ENCODE measurements at regions not wholly inside any gene's neighbourhood (a gene's known extent, or its start where the extent isn't known, plus 50 kb on each side); places are given as distances from the start of the nearest gene placed in this dataset.
"Not testable (repeated sequence)": the region's sequence is repeated elsewhere in the genome, so short reads cannot be mapped to it uniquely, and the experiment has no call there.

DNA sequence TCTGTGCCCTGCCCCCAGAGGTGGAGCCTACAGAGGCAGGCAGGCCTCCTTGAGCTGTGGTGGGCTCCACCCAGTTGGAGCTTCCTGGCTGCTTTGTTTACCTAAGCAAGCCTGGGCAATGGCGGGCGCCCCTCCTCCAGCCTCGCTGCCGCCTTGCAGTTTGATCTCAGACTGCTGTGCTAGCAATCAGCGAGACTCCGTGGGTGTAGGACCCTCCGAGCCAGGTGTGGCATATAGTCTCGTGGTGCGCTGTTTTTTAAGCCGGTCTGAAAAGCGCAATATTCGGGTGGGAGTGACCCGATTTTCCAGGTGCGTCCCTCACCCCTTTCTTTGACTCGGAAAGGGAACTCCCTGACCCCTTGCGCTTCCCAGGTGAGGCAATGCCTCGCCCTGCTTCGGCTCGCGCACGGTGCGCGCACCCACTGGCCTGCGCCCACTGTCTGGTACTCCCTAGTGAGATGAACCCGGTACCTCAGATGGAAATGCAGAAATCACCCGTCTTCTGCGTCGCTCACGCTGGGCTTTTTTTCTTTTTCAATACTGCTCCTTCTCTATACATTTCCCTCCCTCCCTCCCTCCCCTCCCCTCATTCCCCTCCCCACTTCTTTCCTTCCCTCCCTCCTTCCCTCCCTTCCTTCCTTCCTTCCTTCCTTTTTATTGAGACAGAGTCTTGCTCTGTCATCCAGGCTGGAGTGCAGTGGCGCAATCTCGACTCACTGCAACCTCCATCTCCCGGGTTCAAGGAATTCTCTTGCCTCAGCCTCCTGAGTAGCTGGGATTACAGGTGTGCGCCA lies 197.1 kb upstream of the TBL1XR1 start:
- DNase-seq (ENCODE audit: low read depth in 2 of 2) = not testable (repeated sequence)

DNA sequence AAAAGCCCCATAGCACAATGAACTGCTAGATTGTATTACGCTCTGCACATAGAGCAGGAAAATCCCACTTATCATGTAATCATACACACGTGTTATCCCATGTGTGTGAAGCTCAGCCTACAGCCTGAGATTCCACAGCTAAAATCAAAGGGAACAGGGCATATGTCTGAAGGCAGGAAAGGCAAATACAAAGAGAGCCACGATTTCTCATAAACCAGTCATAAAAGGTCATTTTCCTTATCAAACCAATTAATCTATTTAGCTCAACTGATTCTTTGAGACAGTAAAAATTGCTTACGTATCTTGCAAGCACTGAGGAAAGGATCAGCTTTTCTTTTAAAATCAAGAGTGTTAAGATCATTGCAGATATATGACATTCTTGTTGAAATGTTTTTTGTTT lies 199.5 kb upstream of the TBL1XR1 start:
- no peak for DNase-seq (ENCODE audit: low read depth in 2 of 2)

DNA sequence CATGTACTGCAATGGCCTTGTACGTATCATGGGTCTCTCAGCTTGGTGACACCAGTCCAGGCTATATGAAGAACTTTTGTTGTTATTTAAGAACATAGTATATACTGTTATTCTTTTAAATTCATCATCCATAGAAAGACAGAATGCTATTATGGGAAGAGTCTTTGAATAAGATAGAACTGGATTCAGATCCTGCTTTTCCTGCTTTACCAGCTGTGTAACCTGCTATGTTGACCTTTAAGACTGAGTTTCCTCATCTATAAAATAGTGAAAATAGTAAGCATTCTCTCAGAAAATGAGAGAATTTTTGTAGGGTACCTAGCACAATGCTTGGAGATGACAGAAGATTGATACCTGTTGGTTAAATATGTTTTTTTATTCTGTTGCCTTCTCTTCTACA lies 204.1 kb upstream of the TBL1XR1 start:
- DNase-seq (ENCODE audit: low read depth in 2 of 2) = no peak

DNA sequence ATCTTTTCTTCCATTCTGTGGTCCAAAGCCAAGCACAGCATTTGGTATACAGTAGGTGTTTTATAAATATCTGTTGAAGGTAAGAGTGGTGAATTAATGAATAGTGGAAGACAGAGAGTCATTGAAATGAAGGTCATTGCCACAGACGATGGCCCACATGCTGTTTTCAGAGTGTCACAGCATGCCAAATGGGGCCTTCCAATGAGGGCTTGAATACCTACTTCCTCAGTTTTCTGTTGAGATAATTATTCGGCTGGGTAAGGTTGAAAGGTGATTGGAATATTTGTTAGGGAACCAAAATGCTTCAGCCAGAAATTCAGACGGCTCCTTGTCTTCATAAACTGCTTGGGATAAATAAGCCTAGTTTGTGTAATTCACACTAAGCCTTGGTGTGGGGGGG lies 205.3 kb upstream of the TBL1XR1 start:
- no peak for DNase-seq (ENCODE audit: low read depth in 2 of 2)

DNA sequence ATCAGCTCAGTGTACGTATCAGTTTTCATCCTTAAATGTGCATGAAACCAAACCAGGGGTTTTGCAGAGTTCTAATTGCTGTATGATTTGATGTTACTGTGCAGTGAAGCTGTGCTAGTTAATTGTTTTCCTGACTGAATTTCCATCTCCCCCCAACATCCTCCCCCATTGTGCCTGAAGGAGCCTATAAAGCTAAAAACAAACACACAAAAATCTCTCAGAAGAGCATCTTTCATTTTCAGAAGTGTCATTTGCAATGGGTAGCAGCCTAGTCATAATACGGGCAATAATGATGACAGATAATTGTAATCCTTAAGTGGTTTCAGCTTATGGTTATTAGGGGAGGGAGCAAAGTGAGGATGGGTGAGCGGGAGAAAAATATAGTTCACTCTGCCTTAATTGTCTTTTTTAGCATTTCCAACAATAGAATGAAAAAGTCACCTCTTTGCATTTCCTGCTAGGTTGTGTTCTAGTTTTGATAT lies 207.9 kb upstream of the TBL1XR1 start:
- DNase-seq (ENCODE audit: low read depth in 2 of 2) = no peak

DNA sequence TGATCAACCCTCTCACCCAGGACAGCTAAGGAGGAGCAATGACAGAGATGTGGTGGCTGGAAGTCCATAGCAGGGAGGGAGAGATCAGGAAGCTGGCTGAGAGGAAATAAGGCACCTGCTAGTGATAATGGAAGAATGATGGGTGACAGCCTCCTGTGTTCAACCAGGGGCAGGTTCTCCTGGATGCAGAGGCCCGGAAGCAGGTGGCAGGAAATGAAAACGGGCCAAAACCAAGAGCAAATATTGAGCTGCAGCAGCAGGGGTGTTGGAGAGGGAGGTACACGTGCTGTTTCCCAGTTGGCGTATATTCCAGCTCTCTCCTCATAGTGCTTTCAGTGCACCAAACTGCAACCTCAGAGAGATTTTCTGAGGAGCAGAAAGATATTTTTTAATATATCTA lies 213.4 kb upstream of the TBL1XR1 start:
- DNase-seq (ENCODE audit: low read depth in 2 of 2) = no peak

DNA sequence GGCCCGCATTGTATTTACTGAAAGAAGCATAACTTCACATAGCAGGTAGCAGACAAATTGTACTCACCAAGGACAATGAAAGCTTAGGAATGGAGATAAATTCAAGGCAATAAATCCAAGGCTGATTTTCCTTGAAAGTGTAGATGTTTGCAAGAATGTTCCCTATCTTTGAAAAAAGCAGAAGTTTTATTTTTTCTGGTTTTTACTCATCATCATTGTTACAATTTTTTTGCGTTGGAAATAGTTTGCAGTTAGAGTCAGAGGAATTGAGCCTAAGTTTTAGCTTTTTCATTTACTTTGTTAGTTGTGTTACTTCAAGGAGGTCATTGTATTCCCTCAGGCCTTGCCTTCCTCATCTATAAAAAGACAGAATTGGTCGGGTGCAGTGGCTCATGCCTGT lies 213.9 kb upstream of the TBL1XR1 start:
- no peak for DNase-seq (ENCODE audit: low read depth in 2 of 2)

DNA sequence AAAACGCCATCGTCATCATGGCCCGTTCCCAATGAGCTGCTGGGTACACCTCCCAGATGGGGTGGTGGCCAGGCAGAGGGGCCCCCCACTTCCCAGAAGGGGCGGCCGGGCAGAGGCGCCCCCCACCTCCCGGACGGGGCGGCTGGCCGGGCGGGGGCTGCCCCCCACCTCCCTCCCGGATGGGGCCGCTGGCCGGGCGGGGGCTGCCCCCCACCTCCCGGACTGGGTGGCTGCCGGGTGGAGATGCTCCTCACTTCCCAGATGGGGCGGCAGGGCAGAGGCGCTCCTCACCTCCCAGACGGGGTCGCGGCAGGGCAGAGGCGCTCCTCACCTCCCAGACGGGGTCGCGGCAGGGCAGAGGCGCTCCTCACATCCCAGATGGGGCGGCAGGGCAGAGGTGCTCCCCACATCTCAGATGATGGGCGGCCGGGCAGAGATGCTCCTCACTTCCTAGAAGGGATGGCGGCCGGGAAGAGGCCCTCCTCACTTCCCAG lies 215.4 kb upstream of the TBL1XR1 start:
- DNase-seq (ENCODE audit: low read depth in 2 of 2) = not testable (repeated sequence)

DNA sequence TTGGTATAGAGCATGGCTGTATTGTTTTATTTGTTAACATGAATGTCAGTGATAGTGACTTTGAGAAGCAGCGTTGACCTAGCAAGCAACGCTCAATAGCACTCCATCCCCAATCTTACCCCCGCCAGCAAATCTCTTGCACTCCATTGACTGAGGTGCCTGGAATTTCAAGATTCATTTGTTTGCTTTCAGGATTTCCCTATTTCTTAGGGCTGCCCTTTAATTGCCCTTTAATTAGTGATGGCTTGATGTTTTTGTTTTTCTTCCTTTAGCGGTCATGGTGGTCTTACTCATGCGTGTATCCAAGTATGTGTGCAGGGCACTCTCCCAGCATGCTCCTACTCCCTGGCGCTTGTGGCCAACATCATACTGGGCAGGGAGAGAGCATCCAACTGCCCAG lies 216.8 kb upstream of the TBL1XR1 start:
- no peak for DNase-seq (ENCODE audit: low read depth in 2 of 2)

DNA sequence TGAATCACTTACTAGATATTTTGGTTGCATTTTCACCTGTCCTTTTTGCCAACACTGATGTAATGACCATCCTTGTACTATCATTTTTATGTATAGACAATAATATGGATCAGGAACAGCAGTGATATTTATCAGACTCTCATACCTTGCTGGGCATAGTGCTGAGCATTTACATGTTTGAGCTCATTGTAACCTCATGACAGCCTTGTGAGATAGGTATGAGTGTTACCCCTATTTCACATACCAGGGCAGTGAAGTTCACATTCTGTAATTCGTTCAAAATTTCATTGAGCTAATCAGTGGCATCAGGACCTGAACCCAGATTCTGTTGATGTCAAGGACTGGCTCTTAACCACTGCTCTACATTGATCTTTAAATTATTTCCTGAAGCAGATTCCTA lies 221.5 kb upstream of the TBL1XR1 start:
- no peak for DNase-seq (ENCODE audit: low read depth in 2 of 2)

DNA sequence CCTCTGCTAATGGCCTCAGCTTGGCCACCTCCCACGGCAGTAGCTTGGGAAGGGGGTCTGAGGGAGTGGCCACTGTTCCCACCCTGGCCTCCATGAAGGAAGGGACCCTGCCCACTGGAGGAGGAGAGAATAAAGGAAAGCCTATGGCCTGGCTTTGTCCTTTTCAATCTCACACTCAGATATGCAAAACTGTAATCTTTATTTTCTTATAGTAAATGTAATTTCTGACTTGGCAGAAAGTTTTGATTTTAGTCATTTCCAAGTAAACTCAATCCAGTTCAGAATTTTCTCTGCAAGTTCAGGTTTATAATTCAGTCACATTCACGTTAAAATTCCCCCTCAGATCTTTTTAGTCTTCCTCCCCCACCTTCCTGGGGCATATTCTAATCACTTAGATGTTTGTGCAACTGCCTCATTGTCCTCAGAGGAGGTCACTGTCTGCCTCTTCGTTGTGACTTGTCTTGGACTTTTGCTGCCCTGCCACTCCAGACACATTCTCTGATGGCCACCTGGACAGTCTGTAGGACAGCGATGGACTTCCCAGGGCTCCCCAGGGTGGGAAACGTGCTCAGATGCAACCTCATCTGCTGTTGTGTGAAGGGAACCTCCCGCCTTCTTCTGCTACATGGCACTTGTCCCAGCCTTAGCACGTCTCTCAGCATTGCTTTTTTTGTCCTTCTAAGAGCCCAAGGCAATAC lies 222.8 kb upstream of the TBL1XR1 start:
- DNase-seq (ENCODE audit: low read depth in 2 of 2) = no peak

DNA sequence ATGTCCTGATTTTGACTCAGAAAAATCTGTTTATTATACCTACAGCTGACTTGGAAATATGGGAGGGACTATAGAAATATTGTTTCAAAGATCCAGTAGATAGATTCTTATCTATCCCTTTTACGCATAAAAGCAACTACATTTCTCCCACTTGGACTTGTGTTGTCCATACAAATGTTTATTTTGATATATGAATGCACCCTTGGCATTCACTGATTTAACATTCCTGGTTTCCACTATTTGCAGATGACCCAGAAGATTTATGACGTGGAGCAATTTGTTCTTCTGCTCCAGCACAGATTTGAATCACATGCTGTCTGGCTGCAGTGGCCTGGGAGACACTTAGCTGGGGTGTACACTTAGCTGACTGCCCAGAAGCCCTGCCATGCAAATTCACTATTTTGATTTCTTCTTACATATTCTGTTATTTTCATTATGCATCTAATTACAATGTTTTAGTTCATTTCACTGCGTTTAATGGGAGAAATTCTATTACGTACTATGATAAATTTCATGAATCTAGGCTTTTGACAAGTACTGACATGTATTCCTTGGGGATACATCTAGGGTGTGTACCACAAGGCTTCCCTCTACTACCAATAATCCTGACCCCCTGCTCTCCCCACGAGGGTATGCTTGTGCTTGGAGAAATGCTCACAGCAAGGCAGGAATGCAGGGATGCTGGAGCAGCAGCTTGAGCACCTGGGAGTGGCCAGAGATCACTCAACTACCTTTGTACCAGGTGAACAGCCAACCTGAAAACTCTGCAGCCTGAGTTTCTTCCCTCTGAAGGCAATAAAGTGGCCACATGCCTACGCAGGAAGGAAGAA lies 223.6 kb upstream of the TBL1XR1 start:
- DNase-seq (ENCODE audit: low read depth in 2 of 2) = peak in 1 of 2 experiments; percentile 37

DNA sequence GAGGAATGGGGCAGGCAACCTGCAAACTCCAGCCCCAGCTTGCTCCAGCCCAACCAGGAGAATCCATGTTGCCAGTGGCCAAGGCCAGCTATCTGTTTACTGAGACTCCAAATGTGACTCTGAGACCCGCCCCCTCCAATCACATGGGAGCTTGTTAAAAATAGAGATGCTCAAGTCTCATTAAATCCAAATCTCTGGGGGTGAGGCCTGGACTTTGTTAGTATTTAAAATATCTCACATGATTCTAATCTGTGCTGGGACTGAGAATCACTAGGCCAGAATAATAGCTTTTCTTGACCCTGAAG lies 224.2 kb upstream of the TBL1XR1 start:
- DNase-seq (ENCODE audit: low read depth in 2 of 2) = no peak

DNA sequence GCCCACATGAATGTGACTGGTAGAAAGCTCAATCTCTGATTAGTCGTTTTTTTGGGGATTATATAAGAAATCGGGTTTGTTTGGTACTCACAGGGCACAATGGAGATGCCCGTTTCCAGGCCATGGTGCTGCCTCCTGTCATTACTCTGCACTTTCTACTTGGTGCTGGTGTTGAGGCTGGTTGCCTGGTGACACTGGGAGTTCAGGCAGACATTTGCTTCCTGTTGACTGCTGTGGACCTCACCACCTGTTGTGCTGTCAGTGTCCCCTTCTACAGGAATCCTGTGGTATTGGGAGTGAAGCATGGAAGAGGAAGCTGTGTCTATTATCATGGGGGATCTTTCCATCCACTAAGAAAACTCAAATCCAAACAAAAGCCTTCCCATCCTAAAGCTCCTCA lies 227.2 kb upstream of the TBL1XR1 start:
- no peak for DNase-seq (ENCODE audit: low read depth in 2 of 2)

DNA sequence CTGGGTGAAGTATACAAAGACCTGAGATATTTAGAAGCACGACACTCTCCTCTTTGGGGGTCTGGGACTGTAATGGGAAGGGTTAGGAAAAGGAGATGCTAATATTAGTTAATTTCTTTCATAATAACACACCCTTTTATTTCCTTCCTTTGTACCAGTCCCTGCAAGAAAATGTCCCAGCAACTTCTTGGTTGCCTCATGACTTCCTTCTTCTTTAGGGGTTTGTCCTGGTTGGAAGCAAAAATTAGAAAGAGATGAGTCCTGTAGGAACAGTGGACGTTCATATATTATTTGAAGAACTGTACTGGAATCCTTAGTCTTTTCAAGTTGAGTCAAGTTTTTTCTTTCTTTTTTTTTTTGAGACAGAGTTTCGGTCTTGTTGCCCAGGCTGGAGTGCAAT lies 227.8 kb upstream of the TBL1XR1 start:
- DNase-seq (ENCODE audit: low read depth in 2 of 2) = no peak

DNA sequence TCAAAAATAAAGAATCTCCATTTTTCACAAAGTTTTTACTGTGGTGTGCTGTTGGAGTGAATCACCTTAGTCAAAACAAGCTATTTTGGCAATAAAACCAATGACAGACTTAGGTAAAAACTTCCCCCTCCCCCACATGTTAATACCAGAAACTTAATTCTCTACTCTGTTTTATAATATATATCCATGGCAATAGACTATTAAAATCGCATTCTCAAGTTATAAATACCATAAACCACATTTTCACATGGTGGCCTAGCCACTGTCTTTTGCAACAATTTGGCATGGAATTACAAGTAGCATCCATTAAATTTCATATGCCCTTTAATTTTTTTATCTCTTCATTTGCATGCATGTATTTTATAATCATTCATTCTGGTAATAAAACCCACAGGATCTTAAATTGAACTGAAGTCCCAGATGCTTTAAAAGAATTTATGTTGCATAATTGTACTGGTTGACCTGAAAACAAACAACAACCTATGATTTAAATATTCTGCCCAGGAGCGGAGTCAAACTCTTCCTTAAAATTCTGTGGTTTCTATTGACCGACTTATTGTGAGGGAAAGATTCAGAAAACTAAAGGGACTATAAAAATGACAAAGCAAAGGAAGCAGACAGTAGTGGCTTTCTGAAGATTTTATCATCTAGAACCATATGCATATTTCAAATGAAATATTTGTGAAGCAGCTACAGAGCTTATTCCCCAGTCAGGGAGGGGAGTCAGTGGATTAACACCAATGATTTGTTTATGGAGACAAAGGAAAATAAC lies 229.0 kb upstream of the TBL1XR1 start:
- DNase-seq (ENCODE audit: low read depth in 2 of 2) = peak; percentile 72 to 73

DNA sequence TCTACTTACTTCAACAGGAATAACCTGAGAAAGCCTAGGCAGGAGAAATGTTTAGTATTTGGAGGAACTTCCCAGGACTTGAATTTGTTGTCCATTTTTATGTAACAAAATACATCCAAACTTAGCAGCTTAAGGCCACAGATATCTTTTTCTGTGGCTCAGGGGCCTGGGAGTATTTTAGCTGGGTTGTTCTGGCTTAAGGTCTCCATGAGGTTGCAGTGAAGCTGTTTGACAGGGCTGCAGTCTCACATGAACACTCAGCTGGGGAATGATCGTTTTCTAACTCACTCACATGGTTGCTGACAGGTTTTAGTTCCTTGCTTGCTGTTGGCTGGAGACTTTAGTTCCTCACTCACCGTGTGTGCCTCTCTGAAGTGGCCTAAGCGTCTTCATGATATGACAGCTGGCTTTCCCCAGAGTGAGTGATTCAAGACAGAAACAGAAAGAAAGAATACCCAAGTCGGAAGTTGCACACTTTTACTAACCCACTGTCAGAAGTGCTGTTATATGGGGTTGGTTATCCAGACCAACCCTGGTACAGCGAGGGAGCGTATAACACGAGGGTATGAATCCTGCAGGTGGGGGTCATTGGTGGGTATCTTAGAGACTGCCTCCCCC lies 229.7 kb upstream of the TBL1XR1 start:
- DNase-seq (ENCODE audit: low read depth in 2 of 2) = no peak

DNA sequence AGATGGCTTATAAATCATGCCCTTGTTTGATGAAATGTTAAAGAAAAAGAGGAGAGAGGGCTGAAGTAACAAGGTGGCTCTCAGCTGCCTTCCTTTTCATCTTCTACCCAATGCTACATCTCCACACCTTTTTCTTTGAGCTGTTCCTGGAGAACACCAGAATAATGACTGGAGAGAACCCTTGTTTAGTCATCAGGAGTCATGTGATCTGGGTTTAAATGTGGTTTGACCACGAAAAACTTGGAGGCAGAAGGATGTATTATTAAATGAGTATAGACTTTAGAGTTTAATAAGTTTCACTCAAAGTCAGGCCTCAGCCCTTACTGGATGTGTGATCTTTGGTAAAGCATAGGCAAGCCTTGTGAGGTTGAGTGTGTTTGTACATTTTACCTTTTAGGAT lies 230.3 kb upstream of the TBL1XR1 start:
- no peak for DNase-seq (ENCODE audit: low read depth in 2 of 2)

DNA sequence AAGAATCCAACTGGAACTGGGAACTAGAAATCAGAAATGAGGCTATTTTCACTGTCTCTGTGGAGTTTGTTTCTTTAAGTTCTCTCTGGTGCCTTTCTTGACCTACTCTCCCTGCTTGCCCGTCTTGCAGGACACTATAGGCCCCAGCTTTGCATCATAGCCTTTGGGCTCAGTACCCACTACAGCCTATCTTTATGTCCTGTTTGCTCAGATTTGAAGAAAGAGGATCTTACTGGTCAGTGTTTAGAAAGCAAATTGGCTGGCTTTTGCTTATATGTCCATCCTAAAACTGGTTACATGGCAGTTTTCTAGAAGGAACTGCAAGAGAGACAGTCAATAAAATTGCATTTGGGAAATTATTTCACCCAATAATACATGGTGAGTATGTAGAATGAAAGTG lies 231.8 kb upstream of the TBL1XR1 start:
- no peak for DNase-seq (ENCODE audit: low read depth in 2 of 2)

DNA sequence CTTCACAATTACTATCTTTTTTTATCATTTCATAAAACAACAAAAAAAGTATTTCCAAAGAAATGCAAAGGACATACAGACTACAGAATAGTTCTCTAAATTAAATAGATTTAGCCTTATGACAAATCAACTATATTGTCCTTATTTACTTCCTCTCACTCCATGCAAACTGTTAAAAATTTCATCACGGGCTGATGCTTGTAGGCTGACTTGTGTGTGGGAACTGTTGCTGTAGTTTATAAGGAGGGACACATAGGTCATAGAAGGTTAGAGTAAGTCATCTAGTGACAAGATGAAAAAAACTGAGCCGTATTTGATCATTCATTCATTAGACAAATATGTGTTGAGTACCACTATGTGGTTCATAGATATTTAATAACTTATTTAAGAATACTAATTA lies 232.5 kb upstream of the TBL1XR1 start:
- no peak for DNase-seq (ENCODE audit: low read depth in 2 of 2)

DNA sequence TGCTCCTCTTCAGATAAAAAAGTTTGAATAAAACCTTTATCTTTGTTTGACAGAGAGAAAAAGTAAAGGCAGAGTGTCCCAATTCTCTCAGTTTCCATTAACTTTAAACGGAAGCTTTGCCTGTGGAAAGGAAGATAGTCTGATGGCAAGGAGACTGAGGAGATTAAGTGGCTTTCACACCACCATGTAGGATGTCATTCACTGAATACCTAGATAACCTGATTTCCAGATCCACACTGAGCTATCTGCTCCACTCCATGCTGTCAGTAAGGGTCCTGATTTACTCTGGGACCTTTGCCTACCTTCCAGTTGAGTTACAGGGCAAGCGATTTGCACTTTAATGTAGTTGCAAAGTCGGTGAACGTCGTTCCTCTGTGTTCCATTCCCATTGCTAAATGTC lies 233.4 kb upstream of the TBL1XR1 start:
- DNase-seq (ENCODE audit: low read depth in 2 of 2) = no peak

All from fibroblast of skin of left quadriceps (primary cell).